GM10266 (cell line): ENCODE measurements at regions not wholly inside any gene's neighbourhood (a gene's known extent, or its start where the extent isn't known, plus 50 kb on each side); places are given as distances from the start of the nearest gene placed in this dataset.

Source experiments
- DNase-seq: peaks from one replicate; pipeline ENCODE4 v3.0.0; 2012; ENCODE audit errors: extremely low spot score
- CTCF ChIP-seq: IDR thresholded peaks from 2 replicates; pipeline ENCODE4 v1.5.1; 2012; ENCODE audit warnings: mild to moderate bottlenecking, low read depth; ENCODE audit not compliant: control insufficient read depth, insufficient read depth; ENCODE audit errors: missing control alignments

- DNase-seq = no peak
- no peak for TF ChIP-seq CTCF
These were observed 321.5 kb upstream of the TANK start for GRCh38 chr2:160838691-160839090.

DNA sequence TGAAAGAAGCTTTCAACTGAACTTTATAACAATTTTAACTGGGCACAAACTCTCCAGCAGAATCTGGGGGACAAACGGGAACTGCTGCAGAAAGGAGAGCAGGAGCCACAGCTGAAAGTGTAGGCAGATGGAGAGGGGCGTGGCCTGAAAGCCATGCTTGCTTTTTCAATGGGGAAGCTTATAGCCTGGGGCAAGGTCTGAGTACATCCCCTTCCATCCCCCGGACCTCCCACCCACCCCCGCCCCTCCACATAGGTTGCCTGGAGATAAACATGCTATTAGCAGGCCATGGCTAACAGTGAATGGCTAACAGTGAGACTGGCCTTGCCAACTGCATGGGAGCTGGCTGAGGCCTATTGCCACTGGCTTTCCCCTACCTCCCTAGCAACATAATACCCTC, 317.9 kb upstream of the TANK start:
- no peak for TF ChIP-seq CTCF
- DNase-seq = no peak

DNA sequence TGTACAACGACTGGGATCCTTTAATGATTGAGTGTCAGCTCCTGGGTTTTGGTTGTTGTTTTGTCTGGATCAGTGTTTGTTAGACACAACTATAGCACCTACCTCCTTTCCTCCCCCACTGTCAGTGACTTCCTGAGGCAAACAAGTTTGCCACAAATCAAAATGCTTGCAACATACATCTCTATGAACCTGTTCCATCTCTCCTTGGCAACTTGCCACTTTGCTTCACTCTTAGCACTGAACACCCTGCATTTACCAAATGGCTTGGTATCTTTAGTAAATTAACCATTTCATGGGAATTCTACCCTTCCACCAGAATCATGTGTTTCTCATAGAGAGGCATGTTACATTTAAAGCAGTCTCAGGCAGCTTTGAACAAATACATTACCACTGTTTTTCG, 301.1 kb upstream of the TANK start:
- no peak for TF ChIP-seq CTCF
- DNase-seq = no peak

GRCh38 chr2:160862226-160862625, 298.0 kb upstream of the TANK start:
- TF ChIP-seq CTCF = no peak
- DNase-seq = no peak

- no peak for TF ChIP-seq CTCF
- DNase-seq = no peak
These were observed 291.3 kb upstream of the TANK start for GRCh38 chr2:160868891-160869290.

- no peak for DNase-seq
These were observed 290.8 kb upstream of the TANK start for GRCh38 chr2:160869411-160869810.

More at GRCh38 chr2:160869411-160869810, 290.8 kb upstream of the TANK start:
- no peak for TF ChIP-seq CTCF
